ENCODE measurements at regions not wholly inside any gene's neighbourhood (a gene's known extent, or its start where the extent isn't known, plus 50 kb on each side); places are given as distances from the start of the nearest gene placed in this dataset.
A peak's percentile ranks its signal among the peaks of the same experiment; 100 is the strongest.
"Not testable (repeated sequence)": the region's sequence is repeated elsewhere in the genome, so short reads cannot be mapped to it uniquely, and the experiment has no call there.

DNA sequence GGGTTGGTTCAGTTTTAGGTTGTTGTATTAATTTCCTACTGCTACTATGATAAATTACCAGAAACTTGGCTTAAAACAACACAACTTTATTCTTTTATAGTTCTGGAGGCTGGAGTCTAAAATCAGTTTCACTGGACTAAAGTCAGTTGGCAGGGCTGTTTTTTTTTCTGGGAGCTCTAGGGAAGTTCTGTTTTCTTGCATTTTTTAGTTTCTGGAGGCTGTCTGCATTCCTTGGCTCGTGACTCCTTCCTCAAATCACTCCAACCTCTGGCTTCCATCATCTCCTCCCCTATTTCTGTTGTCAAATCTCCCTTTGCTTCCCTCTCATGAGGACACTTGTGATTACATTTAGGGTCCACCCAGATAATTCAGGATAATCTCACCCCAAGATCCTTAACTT, 51.3 kb upstream of the SUB1 start:
- no peak for DNase-seq

DNA sequence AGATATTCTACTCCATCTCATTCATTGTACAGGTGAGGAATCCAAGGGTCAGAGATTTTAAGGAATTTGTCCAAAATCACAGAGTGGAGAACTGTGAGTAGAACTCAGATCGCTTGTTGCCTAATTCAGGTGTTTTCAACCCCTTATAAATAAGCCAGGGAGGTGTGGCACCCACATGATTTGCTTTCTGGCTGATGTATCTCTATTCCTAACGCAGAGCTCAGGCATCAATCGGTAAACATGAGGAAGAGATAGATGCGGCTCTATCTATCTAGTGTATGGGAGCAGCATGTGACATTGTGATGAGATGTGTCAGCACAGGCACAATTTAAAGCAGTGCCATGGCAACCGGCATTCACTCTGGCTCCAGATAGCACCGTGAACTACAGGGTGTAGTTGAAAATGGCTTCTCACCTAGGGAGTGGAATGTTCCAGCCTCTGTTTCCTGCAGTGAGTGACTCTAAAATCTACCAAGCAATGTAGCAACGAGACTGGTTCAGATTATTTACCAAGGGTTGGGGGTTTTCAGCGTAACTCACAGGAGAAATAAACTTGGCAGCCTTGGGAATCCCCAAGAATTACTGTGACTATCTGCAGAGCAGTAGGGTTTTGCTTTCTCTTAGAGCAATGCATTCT, 53.4 kb upstream of the SUB1 start:
- peak; percentile 79 for DNase-seq

DNA sequence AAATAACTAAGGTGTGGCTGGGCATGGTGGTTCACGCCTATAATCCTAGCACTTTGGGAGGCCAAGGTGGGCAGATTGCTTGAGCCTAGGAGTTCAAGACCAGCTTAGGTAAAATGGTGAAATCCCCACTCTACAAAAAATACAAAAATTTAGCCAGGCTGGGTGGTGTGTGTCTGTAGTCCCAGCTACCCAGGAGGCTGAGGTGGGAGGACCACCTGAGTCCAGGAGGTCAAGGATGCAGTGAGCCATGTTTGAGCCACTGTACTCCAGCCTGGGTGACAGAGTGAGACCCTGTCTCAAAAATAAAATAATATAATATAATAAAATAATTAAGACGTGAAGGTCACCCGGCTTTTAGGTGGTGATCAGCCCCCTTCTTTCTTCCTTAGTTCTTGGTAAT, 58.0 kb upstream of the SUB1 start:
- not testable (repeated sequence) for DNase-seq

DNA sequence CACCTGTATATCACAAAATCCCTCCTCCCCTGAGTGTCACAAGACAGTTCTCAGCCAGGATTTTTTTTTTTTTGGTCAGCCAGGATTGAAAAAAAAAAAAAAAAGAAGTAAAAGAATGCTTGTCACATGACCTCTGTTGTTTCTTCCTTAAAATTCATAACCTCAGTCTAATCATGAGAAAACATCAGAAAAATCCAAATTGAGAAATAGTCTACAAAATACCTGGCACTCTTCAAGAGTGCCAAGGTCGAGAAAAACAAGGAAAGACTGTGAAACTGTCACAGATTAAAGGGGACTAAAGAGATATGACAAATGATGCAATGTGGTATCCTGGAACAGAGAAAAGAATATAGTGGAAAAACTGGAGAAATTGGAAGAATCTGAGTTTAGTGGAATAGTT, 58.5 kb upstream of the SUB1 start:
- DNase-seq = no peak

DNA sequence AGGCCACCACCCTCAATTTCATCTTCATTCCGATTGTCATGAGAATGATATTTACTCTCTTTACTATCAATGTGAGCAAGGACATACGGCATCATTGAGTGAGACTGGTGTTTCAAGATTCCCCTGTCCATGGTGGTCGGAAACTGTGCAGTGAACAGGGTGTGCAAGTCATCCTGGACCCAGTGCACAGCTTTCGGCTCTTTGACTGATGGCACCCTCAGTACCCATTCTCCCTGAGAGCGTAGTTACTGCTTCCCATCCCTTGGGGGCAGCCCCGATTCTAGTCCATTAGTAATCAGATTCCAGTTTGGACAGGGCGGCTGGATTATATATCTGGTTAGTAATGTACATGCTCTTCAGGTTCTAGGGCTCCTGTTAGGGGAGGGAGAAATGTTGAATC, 61.7 kb upstream of the SUB1 start:
- DNase-seq = no peak

DNA sequence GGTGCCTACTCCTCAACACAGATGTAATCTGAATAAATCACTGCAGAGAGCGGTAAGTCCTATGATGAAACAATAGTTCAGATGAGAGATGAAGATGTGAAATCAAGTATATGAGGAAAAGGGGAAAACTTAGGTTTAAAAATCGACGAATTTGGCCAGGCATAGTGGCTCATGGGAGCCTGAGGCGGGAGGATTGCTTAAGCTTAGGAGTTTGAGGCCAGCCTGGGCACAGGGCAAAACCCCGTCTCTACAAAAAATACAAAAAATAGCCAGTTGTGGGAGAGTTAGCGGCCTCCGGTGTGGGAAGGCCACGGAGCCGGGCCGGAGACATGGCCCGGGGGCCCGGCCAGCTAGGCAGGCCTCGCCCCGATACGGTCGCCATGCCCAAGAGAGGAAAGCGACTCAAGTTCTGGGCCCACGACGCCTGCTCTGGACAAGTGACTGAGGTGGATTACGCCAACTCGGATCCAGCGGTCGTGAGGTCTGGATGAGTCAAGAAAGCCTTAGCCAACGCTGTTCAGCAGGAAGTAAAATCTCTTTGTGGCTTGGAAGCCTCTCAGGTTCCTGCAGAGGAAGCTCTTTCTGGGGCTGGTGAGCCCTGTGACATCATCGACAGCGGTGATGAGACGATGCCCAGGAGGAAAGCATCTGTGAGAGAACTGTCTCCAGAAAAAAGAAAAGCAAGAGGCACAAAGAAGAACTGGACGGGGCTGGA, 62.8 kb upstream of the SUB1 start:
- no peak for DNase-seq

DNA sequence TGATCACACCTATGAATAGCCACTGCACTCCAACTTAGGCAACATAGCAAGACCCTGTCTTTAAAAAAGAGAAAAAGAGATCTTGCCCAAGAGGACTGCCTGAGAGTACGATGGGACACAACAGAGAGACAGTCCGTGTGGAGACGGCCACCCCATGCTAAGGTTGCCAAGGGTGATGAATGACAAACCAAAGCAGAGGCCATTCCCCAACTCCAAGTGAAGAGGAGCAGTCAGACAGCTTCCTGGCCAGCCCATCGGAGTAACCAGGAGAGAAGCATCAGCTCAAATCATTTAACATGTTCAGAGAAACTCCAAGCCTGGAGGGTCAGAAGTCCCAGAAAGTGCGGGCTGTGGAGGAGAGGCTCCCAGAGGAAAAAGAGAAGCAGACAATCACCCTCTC, 63.9 kb upstream of the SUB1 start:
- DNase-seq = no peak

DNA sequence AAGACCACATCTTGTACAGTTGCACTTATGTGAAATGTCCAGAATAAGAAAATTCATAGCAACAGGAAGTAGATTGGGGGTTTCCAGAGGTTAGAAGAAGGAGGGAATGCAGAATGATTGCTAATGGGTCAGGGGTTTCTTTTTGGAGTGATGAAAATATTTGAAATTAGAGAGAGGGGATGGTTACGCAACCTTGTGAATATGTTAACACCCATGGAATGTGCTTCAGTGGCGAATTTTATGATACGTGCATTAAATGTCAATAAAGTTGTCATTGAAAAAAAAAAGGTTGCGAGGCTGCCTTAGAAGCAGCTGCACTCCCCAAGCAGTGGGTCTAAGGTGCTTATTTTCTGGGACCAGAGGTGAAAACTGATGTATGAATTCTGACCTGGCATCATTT, 64.4 kb upstream of the SUB1 start:
- no peak for DNase-seq

DNA sequence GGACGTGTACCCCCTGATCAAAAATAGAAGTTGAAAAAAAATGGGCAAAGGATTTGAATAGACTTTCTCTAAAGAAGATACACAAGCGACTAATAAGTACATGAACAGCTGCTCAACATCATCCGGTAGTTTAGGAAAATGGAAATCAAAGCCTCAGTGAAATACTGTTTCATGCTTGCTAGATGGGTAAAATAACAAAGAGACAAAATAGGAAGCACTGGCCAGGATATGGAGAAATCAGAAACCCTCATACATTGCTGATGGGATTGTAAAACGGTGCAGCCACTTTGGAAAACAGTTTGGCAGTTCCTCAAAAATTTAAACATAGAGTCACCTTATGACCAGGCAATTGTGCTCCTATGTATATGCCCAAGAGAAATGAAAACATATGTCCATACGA, 65.0 kb upstream of the SUB1 start:
- DNase-seq = no peak

DNA sequence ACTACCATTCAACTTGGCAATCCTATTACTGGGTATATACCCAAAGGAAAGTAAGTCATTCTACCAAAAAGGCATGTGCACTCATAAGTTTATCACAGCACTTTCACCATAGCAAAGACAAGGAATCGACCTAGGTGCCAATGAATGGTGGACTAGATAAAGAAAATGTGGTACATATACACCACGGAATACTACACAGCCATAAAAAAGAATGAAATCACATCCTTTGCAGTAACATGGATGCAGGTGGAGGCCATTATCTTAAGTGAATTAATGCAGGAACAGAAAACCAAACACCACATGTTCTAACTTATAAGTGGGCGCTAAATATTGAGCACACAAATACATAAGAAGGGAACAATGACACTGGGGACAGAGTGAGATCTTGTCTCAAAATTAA, 65.8 kb upstream of the SUB1 start:
- no peak for DNase-seq

DNA sequence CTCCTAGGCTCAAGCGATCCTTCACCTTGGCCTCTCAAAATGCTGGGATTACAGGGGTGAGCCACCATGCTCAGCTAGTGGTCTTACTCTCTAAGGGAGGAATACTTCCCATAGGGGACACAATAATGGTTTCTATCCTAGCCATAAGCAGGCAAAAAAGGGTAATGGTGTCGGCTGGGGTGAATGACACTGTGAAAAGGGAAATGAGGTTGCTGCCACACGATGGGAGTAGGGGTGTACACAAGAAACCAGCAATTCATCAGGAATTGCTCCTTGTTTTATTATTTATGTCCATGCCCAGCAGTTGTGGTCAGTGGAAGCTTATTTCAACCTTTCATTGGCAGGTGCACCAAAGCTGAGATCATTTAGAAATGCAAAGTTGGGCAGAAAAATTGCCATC, 70.3 kb upstream of the ZFR start:
- no peak for DNase-seq

DNA sequence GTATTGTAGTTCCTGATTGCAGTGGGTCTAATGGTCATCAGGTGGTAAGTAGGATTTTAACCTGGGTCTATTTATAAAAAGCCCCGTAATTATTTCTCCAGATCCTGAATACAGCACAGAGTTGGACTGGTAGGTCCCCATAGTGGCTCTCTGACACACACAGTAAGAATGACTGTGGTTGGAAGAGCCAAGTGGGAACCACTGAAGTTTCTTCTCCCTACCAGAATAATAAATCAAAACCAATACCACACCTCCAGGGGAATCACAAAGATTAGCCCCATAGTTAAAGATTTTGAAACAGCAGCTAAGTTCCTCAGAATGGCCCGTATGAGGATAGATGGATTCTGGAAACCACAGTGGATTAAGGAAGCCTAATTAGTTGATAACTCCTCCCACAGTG, 68.4 kb upstream of the ZFR start:
- no peak for DNase-seq

DNA sequence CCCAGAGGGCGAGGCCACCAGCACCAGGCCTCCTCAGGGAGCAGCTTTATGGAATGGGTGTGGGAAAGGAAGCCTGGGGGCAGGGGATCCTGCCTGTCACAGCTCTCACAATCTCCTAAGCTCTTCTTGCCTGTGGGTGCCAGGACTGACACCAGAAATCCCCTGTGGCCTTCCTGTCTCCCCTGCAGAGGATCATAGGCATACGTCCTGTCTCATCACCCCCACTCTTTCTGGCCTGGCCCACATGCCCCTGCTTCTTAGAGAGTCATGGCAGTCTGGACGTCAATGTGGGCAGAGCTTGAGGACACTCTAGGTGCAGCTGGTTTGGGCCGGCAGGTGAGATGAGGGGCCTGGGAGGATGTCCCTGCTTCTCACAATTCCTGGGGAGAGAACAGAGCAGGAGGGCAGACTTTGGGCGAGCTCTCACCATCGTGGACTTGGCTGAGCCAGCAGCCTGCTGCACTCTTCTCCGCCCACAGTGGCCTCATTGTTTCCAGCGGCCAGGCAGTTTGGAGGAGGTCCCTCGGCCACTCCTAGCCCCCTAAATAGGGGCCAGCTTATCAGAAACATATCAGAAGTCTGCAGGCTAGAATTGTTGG, 67.3 kb upstream of the ZFR start:
- no peak for DNase-seq

DNA sequence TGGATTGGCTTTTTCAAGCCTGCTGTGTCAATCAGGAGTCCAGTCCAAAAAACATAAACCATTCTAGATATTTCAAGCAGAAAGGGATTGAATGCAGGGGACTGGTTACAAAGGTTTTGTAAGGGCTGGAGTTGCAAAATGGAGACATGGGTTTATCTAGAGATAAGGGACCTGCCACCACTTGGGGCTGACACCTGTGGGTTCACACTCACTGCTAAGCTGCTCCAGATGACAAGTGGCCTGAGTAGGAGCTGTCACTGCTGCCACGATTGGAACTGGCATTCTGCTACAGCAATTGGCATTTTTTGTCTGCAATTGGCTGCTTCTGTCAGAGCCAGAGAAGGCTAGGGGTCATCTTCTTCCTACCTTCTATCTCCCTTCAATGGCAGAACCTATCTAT, 66.3 kb upstream of the ZFR start:
- DNase-seq = no peak

DNA sequence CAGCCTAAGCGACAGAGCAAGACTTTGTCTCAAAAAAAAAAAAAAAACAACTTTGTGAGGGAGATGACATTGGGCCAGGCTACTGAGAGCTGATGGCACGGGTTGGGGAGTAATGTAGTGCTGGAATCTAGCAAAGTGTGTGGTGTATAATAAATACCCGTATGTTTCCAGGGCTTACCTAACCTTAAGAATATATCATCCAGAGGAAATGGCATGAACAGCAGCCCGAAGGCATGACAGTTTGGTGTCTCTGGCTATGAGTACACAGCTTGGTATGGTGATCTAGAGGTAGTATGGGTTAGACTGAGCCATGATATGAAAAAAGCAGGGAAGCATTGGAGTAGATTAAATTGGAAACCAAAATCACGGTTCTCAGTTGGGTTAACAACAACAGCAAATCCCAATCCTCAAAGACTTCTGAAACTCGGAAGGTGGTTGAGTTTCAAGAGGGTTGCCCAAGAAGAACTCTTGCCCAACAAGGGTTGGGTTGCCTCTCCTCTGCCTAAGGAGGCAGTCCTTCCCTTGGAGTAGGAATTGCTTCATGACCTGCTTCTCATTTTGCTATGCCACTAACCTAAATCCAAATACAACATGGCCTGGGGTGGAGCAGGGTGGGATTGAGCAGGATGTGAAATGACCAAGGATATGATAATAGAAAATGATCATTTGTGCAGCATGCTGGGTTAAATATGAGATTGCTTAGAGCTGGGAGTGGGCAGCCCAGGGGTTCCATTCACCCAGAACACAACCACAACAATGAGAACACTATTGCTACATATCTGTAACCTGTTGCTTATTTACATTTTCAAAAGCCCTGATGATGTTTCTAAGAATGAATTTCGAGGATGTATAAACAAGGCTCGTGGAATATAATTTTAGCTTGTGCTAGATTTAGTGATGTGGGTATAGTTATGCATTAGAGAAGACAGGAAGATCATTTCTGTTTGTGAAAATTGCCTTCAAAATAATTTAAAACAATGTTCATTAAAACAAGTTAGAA, 64.6 kb upstream of the ZFR start:
- DNase-seq = no peak

DNA sequence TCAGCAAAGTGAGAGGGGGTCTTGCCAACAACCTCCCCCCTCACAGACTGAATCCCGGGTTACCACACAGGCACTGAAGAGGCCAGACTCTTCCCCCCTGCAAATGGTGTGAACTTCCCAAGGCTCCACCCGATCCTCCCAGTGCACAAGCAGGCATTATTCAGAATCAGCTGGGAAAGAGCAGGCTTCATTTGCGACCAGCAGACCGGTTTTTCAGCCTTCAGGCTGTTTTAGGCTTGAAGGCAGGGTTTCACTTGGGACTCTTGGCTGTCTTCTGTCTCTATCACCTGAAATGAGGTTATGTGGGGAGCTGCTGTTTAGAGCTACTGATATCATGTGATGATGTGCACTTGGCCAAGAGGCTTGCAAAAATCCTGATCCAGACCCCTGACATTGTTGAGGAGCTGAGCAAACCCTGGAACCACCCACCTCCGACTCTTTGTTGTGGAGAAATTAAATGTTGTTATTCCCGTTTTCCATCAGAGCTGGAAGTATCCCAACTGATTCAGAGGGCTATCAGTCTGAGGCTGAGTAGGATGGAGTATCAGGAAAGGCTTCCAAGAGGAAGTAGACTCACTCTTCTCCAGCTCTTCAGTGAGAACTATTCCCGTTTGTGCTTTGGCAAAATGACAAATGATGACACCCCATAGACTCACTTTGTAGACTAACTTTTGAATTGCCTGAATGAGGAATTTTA, 63.3 kb upstream of the ZFR start:
- no peak for DNase-seq

DNA sequence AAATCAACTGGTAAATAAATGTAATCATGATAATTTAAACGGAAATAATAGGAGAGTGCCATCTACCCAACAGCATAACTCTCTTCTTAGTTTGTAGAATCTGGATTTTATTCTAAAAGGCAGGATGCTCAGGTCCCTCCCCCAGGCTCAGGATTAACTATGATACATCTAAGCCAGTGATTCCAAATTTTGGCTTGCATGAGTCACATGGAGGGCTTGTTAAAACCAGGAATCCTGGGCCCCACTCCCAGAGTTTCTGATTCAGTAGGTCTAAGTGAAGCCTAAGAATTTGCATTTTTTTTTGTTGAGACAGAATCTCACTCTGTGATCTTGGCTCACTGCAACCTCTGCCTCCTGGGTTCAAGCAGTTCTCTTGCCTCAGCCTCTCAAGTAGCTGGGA, 62.3 kb upstream of the ZFR start:
- DNase-seq = no peak

DNA sequence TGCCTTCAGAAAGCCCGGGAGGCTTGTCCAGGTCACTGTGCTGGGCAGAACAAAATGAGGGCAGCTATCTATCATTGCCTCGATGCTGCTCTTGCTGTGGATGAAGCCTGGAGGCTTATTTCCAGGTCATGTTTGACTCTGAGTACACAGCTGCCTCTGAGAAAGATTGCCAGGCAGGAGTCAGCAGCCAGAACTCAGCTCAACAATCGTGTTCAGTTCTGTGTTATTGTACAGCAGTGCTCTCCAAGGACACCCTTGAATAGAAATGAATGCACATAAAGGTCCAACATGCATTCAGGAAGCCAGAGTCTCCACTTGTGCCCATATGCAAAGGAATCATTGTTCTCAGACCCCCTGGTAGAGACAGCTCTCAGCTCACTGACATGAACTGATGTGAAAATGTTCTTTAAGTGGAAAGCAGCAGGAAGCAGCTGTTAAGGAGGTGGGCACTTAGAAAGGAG, 61.7 kb upstream of the ZFR start:
- peak; percentile 52 for DNase-seq

DNA sequence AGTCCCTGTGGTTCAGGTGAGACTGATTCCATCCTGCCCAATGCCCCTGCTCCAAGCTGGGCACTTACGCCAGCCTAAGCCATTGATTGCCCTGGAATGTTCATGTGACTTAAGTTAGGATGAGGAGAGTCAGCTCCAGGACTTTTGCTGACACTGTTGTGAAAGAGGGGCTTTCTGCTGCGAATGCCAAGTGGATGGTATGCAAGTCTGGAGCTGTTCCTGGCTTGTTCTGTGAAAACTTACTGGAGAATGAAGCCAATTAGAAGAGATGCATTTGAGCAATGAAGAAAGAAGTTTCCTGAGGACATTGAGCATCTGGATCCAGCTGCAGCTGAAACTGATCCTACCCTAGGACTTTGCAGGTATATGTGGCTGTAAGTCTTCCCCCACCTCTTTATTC, 61.2 kb upstream of the ZFR start:
- DNase-seq = no peak

DNA sequence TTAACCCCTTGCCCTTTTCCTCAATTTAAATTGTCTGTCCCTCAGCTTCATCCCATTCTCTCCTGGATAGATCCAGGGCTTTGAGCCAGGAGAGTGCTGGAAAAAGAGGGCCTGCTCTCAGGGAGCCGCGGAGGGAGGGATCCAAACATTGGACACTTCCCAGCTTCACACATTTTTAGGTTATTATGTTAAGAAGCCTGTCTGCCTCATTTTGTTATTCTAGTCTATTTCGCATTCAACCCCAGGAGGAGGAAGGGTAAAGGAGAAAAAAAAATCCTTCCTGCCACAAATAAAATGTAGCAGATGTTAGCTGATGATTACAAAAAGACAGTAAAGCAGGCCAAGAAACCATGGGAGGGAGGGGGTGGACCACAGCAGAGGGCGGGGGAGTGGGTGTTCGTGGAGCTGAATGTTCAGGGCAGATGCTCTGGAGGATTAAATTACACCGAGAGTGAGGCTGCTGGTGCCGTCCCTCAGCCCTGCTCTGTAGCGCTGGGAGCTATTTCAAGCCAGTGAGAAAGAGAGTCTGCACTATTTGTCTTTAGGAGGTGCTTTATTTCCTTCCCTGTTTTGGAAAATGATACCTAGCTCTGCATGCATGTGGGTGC, 60.6 kb upstream of the ZFR start:
- DNase-seq = peak; percentile 98

DNA sequence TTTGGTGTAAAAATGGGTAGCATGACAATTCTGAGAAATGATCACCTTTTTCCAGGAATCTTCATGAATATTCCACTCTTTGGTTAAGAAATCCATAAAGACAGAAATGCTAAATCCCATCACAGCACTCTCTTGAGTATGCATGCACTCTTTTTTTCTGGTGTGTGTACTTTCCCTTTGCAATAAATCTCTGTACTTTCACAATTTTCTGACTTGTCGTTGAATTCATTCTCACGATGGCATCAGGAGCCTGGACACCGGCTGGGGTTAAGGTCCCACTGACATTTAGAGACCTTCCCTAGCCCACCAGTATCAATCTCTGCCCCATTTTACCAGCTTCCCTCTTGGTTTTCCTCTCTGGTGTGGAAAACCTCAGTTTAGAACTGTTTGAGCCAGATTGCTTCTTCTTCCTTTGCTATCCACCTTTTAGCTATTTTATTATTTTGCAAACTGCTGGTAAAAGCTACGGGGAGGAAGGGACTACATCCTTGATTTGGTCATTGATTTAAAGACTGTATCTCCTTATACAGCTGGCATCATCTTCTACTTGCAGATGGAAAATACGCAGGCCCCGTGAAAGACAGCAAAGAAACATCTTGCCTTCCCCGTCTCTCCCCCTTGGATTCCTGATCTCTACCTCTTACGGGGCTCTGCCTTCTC, 59.9 kb upstream of the ZFR start:
- DNase-seq = peak; percentile 32

DNA sequence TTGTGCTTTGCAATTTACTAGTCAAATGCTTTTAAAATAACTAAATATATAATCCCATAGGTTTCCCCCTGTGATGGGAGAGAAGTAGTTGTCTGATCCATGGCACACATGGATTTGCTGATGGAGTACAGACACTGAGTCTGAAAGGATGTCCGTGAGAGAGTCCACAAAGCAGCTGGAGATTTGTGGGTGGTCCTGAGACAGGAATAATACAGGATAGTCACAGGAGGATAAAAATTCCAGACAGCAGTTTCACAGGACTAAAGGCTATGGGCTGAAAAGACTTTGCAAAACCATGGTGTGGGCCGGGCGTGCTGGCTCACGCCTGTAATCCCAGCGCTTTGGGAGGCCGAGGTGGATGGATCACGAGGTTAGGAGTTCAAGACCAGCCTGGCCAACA, 58.7 kb upstream of the ZFR start:
- DNase-seq = no peak

Data from NCI-H1694 (cell line).